ENCODE measurements at regions not wholly inside any gene's neighbourhood (a gene's known extent, or its start where the extent isn't known, plus 50 kb on each side); places are given as distances from the start of the nearest gene placed in this dataset.

DNA sequence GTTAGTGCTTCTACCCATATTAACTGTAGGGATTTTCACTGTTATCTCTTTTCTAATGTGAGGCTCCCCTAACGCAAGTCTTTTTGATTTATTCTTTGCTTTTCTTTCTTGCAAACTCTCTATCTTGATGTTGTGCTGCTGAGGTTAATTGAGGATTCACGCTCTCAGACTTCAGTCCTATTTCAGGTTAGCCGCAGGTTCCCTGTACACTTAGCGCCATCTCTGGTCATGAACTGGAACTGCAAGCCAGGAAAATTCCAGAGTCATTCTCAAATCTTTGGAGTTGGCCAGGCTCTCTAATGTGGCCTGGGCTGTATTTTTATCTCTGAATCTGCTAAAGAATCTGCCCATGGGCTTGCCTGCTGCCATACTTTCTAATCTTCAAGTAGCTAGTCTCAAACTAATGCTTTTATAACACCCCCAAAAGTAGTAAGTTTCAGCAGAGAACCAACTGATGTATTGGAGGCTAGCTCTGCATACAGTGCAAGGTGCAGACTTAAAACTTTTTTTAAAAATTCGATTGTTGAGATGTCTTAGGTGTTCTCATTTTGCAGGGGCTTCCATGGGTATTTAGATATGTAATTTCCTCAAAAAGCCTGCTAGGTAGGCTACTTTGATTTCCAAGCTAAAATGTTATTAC is 91.1 kb upstream of the OPRM1 start:
- Histone ChIP-seq H4K5ac (ENCODE audit: insufficient read length, low read depth, low read length) (no peak overlapping the region), H3K27ac (ENCODE audit: low read depth, low read length) (no peak overlapping the region), H4K91ac (replicated peaks; ENCODE audit: insufficient read length, low read length) (no peak overlapping the region), H3K4me2 (ENCODE audit: insufficient read depth in 1 of 2, low read depth in 2 of 2, low read length in 2 of 2) (no peak overlapping the region), H2AK5ac (ENCODE audit: low read depth, low read length) (no peak overlapping the region), H4K8ac (ENCODE audit: extremely low read depth, insufficient read depth, low read length) (no peak overlapping the region), H2BK12ac (ENCODE audit: low read depth, low read length) (no peak overlapping the region), H3K79me1 (ENCODE audit: low read depth, low read length) (no peaks in the 10 kb centered on the region), H3K18ac (ENCODE audit: extremely low read depth, low read length) (no peak overlapping the region), H3K23me2 (ENCODE audit: low read depth, low read length) (no peaks in the 10 kb centered on the region), H2AFZ (ENCODE audit: low read length) (0 out of 2 replicates have a peak overlapping the region, but pooled peaks have one; percentile 79), H3K4me3 (ENCODE audit: extremely low read depth in 1 of 4, insufficient read depth in 2 of 4, low read depth in 3 of 4, low read length in 4 of 4) (no peak overlapping the region), H3K36me3 (ENCODE audit: control insufficient read depth in 2 of 4, insufficient read depth in 4 of 4, low read length in 3 of 4) (no peaks in the 10 kb centered on the region), H3K23ac (ENCODE audit: insufficient read length) (no peak overlapping the region), H2BK20ac (ENCODE audit: low read length) (no peak overlapping the region), H4K20me1 (replicated peaks in 1 of 2; ENCODE audit: control insufficient read depth in 1 of 2, insufficient read depth in 2 of 2, low read length in 2 of 2) (no peaks in the 10 kb centered on the region), H2BK15ac (ENCODE audit: low read length) (no peak overlapping the region), H3K56ac (replicated peaks; ENCODE audit: insufficient read length, low read depth, low read length) (no peak overlapping the region), H3K4me1 (replicated peaks in 1 of 4; ENCODE audit: control insufficient read depth in 3 of 4, insufficient read depth in 4 of 4, low read length in 3 of 4) (peaks cover 0 to 4% (median 4%) of the 10 kb centered on the region in 4 experiments; a peak in 3 of 7 replicates), H3K9me3 (ENCODE audit: insufficient read depth in 2 of 2, low read depth in 1 of 2, low read length in 1 of 2) (no peaks in the 10 kb centered on the region), H3K9ac (replicated peaks in 1 of 4; ENCODE audit: extremely low read depth in 1 of 4, low read depth in 3 of 4, low read length in 3 of 4) (no peak overlapping the region), H3K79me2 (ENCODE audit: control insufficient read depth in 1 of 2, insufficient read depth in 2 of 2, low read length in 2 of 2) (no peaks in the 10 kb centered on the region), H3K27me3 (replicated peaks in 1 of 4; ENCODE audit: control insufficient read depth in 3 of 4, extremely low read depth in 1 of 4, insufficient read depth in 3 of 4, low read length in 3 of 4) (no peaks in the 10 kb centered on the region), H3K14ac (ENCODE audit: insufficient read length) (no peak overlapping the region), H2BK5ac (ENCODE audit: low read depth, low read length) (no peak overlapping the region), H3K4ac (replicated peaks; ENCODE audit: insufficient read length, low read depth, low read length) (no peak overlapping the region), H2BK120ac (replicated peaks; ENCODE audit: low read depth, low read length) (no peak overlapping the region)
- CTCF ChIA-PET (ENCODE audit: partially characterized antibody) = interaction anchor here (0.6 to 2.9 kb wide), 28 partner anchors 9 to 744 kb away, joined by 3 to 13 read pairs (median 4); no protein-coding TSS in a partner anchor
- DNase-seq (ENCODE audit: low read depth in 1 of 2, low spot score in 2 of 2) (peak; percentile 27 to 69), FAIRE-seq (peak; percentile 83)
- WGBS, 2 experiments (ENCODE audit: extremely low coverage in 1 of 2, insufficient coverage in 1 of 2, insufficient read length in 1 of 2, insufficient replicate concordance in 2 of 2, low coverage in 1 of 2, low lambda C conversion rate in 2 of 2, missing lambda C conversion rate in 1 of 2) = 25% methylated on average over 5 of the region's 5 CpGs; no CpG with 5 or more reads in 1 of the 2 experiments
- POLR2A ChIA-PET (ENCODE audit: partially characterized antibody) = no interaction called here
- TF ChIP-seq, protein P1, sequence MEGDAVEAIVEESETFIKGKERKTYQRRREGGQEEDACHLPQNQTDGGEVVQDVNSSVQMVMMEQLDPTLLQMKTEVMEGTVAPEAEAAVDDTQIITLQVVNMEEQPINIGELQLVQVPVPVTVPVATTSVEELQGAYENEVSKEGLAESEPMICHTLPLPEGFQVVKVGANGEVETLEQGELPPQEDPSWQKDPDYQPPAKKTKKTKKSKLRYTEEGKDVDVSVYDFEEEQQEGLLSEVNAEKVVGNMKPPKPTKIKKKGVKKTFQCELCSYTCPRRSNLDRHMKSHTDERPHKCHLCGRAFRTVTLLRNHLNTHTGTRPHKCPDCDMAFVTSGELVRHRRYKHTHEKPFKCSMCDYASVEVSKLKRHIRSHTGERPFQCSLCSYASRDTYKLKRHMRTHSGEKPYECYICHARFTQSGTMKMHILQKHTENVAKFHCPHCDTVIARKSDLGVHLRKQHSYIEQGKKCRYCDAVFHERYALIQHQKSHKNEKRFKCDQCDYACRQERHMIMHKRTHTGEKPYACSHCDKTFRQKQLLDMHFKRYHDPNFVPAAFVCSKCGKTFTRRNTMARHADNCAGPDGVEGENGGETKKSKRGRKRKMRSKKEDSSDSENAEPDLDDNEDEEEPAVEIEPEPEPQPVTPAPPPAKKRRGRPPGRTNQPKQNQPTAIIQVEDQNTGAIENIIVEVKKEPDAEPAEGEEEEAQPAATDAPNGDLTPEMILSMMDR (IDR thresholded peaks at IDR 0.05; ENCODE audit: control extremely low read depth in 1 of 3, insufficient read depth in 1 of 3, low read depth in 1 of 3, low read length in 3 of 3) = peak; percentile 66 to 96 (median 68)
- TF ChIP-seq MAFK (IDR thresholded peaks at IDR 0.05; ENCODE audit: low read depth, low read length) (no peak), JUN (IDR thresholded peaks at IDR 0.05; ENCODE audit: low read depth, low read length) (no peak), GABPA (IDR thresholded peaks at IDR 0.05; ENCODE audit: borderline replicate concordance, insufficient read depth, low read length) (no peak), ASH2L (IDR thresholded peaks at IDR 0.05; ENCODE audit: low read length) (no peak), TEAD4 (IDR thresholded peaks at IDR 0.05; ENCODE audit: low read depth, low read length) (peak; percentile 58; the same call in 1 of the 2 replicates), CHD2 (IDR thresholded peaks at IDR 0.05; ENCODE audit: low read length) (no peak)
